ENCODE measurements at regions not wholly inside any gene's neighbourhood (a gene's known extent, or its start where the extent isn't known, plus 50 kb on each side); places are given as distances from the start of the nearest gene placed in this dataset.

DNA sequence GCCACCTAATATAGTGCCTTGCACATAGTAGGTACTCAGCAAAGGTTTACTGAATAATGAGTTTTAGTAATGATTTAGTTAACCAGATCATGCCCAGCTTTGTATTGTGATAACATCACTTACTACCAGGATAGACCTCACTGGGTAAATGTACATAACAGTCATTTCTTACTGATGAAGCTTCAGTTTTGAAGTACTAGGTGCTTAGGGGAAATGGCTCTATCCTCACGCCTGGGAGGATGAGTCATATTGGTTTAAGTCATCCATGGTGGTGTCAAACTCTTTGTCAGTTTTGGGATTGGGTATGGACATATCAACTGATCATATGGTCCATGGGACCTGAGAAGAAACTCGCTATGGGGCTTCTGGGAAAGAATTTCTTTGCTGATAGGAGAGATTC lies 90.6 kb upstream of the USP24 start:
- no peaks in the 10 kb centered on the region for H3K36me3 ChIP-seq
- no peaks in the 10 kb centered on the region for H3F3A ChIP-seq (ENCODE audit: low read depth)
- no peak overlapping the region for H3K4me3 ChIP-seq
- Mint-ChIP-seq H3K36me3 (no peaks in the 10 kb centered on the region), H3K4me1 (peaks cover 9% of the 10 kb centered on the region), H3K27me3 (ENCODE audit: insufficient read depth, low read depth) (peaks cover 12% of the 10 kb centered on the region), H3K9me3 (no peaks in the 10 kb centered on the region), H3K4me3 (no peak overlapping the region), H3K27ac (no peak overlapping the region)
- H3K4me1 ChIP-seq, result peaks cover 25% of the 10 kb centered on the region
- H3K27ac ChIP-seq, result no peak overlapping the region
- H3K4me2 ChIP-seq, result no peak overlapping the region
- TF ChIP-seq, protein P1, sequence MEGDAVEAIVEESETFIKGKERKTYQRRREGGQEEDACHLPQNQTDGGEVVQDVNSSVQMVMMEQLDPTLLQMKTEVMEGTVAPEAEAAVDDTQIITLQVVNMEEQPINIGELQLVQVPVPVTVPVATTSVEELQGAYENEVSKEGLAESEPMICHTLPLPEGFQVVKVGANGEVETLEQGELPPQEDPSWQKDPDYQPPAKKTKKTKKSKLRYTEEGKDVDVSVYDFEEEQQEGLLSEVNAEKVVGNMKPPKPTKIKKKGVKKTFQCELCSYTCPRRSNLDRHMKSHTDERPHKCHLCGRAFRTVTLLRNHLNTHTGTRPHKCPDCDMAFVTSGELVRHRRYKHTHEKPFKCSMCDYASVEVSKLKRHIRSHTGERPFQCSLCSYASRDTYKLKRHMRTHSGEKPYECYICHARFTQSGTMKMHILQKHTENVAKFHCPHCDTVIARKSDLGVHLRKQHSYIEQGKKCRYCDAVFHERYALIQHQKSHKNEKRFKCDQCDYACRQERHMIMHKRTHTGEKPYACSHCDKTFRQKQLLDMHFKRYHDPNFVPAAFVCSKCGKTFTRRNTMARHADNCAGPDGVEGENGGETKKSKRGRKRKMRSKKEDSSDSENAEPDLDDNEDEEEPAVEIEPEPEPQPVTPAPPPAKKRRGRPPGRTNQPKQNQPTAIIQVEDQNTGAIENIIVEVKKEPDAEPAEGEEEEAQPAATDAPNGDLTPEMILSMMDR (IDR thresholded peaks at IDR 0.05), result no peak
- TF ChIP-seq EZH2phosphoT487 (IDR thresholded peaks at IDR 0.05) (no peak), EZH2 (IDR thresholded peaks at IDR 0.05) (no peak)
- H3K9ac ChIP-seq, result no peak overlapping the region
- no peak for DNase-seq (ENCODE audit: low spot score)
- no peaks in the 10 kb centered on the region for H3K9me3 ChIP-seq (ENCODE audit: low read depth)
- H4K20me1 ChIP-seq (ENCODE audit: low read depth), result no peaks in the 10 kb centered on the region
- H3K79me2 ChIP-seq (ENCODE audit: low read depth), result no peaks in the 10 kb centered on the region
- H2AFZ ChIP-seq (replicated peaks), result no peak overlapping the region
- H3K27me3 ChIP-seq, result no peaks in the 10 kb centered on the region

DNA sequence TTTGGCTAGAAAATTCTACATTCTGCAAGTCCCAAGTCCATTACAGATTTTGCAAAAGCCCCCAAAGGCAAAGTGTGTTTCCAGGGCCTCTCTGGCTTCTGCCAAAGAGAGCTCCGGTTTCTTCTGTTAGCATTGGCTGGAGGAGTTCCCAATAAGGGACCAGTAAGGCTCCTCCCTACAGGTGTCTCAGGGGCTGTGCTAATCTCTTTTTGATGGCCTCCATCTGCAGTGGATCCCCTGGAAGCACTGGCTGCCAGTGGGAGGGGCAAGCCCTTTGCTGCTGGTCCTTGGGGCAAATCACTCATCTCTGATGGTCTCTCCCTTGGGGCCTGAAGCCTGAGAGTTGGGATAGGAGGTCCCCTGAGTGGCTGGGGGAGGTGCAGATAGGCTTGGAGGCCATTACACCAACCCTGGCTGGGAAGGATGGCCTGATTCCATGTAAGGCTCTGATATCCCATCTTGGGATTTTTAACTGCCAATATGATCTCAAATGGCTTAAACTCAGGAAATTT lies 89.1 kb upstream of the USP24 start:
- no peaks in the 10 kb centered on the region for H3K79me2 ChIP-seq (ENCODE audit: low read depth)
- peaks cover 28% of the 10 kb centered on the region for H3K4me1 ChIP-seq
- Mint-ChIP-seq H3K9me3 (no peaks in the 10 kb centered on the region), H3K27me3 (ENCODE audit: insufficient read depth, low read depth) (peaks cover 12% of the 10 kb centered on the region), H3K4me3 (no peak overlapping the region), H3K36me3 (no peaks in the 10 kb centered on the region), H3K27ac (no peak overlapping the region), H3K4me1 (peaks cover 6% of the 10 kb centered on the region)
- H3K4me3 ChIP-seq, result no peak overlapping the region
- no peaks in the 10 kb centered on the region for H3F3A ChIP-seq (ENCODE audit: low read depth)
- H3K36me3 ChIP-seq, result no peaks in the 10 kb centered on the region
- peak overlapping the region; percentile 9 for H2AFZ ChIP-seq (replicated peaks)
- peak overlapping the region; percentile 32 for H3K4me2 ChIP-seq
- H3K27ac ChIP-seq, result no peak overlapping the region
- no peaks in the 10 kb centered on the region for H3K27me3 ChIP-seq
- H3K9me3 ChIP-seq (ENCODE audit: low read depth), result no peaks in the 10 kb centered on the region
- peak; percentile 61 for DNase-seq (ENCODE audit: low spot score)
- TF ChIP-seq, protein P1 (IDR thresholded peaks at IDR 0.05), result no peak
- TF ChIP-seq EZH2 (IDR thresholded peaks at IDR 0.05) (no peak), EZH2phosphoT487 (IDR thresholded peaks at IDR 0.05) (no peak)
- no peak overlapping the region for H3K9ac ChIP-seq
- H4K20me1 ChIP-seq (ENCODE audit: low read depth), result no peaks in the 10 kb centered on the region

DNA sequence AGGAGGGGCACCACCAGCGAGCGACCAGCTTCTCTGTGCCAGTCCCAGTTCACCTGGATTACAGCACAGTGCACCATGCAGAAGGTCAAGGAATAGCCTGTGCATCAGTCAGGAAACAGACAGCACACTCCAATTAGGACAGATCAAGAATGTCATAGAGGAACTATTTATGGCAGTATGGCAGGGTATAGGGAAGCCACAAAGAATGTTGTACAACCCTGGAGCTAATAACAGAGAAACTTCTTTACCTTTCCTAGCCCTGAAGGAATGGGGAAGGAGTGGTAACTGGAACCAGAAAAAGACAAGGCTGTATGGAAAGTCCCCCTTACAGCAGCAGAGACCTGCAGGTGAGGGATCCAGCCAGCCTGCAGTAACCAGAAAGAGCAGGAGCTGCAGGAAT lies 87.8 kb upstream of the USP24 start:
- Histone ChIP-seq H3K36me3 (no peaks in the 10 kb centered on the region), H3K27me3 (no peaks in the 10 kb centered on the region), H3K27ac (no peak overlapping the region), H3K4me1 (peaks cover 28% of the 10 kb centered on the region), H3F3A (ENCODE audit: low read depth) (no peaks in the 10 kb centered on the region), H3K9ac (no peak overlapping the region), H3K4me3 (no peak overlapping the region), H3K79me2 (ENCODE audit: low read depth) (no peaks in the 10 kb centered on the region), H4K20me1 (ENCODE audit: low read depth) (no peaks in the 10 kb centered on the region), H2AFZ (replicated peaks) (no peak overlapping the region), H3K9me3 (ENCODE audit: low read depth) (no peaks in the 10 kb centered on the region), H3K4me2 (no peak overlapping the region)
- H3K27me3 Mint-ChIP-seq (ENCODE audit: insufficient read depth, low read depth), result peaks cover 16% of the 10 kb centered on the region
- no peak for TF ChIP-seq EZH2 (IDR thresholded peaks at IDR 0.05)
- no peak for TF ChIP-seq EZH2phosphoT487 (IDR thresholded peaks at IDR 0.05)
- TF ChIP-seq, protein P1 (IDR thresholded peaks at IDR 0.05), result no peak
- peaks cover 6% of the 10 kb centered on the region for H3K4me1 Mint-ChIP-seq
- no peaks in the 10 kb centered on the region for H3K36me3 Mint-ChIP-seq
- no peak overlapping the region for H3K27ac Mint-ChIP-seq
- H3K4me3 Mint-ChIP-seq, result no peak overlapping the region
- no peak for DNase-seq (ENCODE audit: low spot score)
- H3K9me3 Mint-ChIP-seq, result peaks cover 3% of the 10 kb centered on the region

All from neural progenitor cell (in vitro differentiated cells).